ENCODE measurements at regions not wholly inside any gene's neighbourhood (a gene's known extent, or its start where the extent isn't known, plus 50 kb on each side); places are given as distances from the start of the nearest gene placed in this dataset.
"Not testable (repeated sequence)": the region's sequence is repeated elsewhere in the genome, so short reads cannot be mapped to it uniquely, and the experiment has no call there.

- no peak for DNase-seq
Observed at GRCh38 chr5:136738829-136739228, 373.5 kb upstream of the TRPC7 start.

- no peak for DNase-seq
Observed at GRCh38 chr5:136736021-136736420, 370.7 kb upstream of the TRPC7 start.

GRCh38 chr5:136735611-136736010 is 370.3 kb upstream of the TRPC7 start:
- DNase-seq, result not testable (repeated sequence)

- DNase-seq, result no peak
Observed at GRCh38 chr5:136734628-136735027, 369.3 kb upstream of the TRPC7 start.

- DNase-seq, result no peak
Observed at GRCh38 chr5:136732751-136733150, 367.4 kb upstream of the TRPC7 start.

- no peak for DNase-seq
Observed at GRCh38 chr5:136731241-136731900, 366.0 kb upstream of the TRPC7 start.

- no peak for DNase-seq
Observed at GRCh38 chr5:136730426-136730825, 365.1 kb upstream of the TRPC7 start.

GRCh38 chr5:136729901-136730355 is 364.6 kb upstream of the TRPC7 start:
- no peak for DNase-seq

GRCh38 chr5:136726506-136726905 is 361.2 kb upstream of the TRPC7 start:
- DNase-seq, result no peak

GRCh38 chr5:136724161-136724560 is 358.8 kb upstream of the TRPC7 start:
- no peak for DNase-seq

GRCh38 chr5:136722581-136722980 is 357.2 kb upstream of the TRPC7 start:
- no peak for DNase-seq

- DNase-seq, result no peak
Observed at GRCh38 chr5:136722086-136722485, 356.7 kb upstream of the TRPC7 start.

- no peak for DNase-seq
Observed at GRCh38 chr5:136720674-136721073, 355.3 kb upstream of the TRPC7 start.

GRCh38 chr5:136717917-136718316 is 352.6 kb upstream of the TRPC7 start:
- no peak for DNase-seq

- DNase-seq, result no peak
Observed at GRCh38 chr5:136714286-136714685, 348.9 kb upstream of the TRPC7 start.

GRCh38 chr5:136712628-136713027 is 347.3 kb upstream of the TRPC7 start:
- no peak for DNase-seq

- DNase-seq, result no peak
Observed at GRCh38 chr5:136710834-136711233, 345.5 kb upstream of the TRPC7 start.

- no peak for DNase-seq
Observed at GRCh38 chr5:136703706-136704105, 338.4 kb upstream of the TRPC7 start.

- DNase-seq, result no peak
Observed at GRCh38 chr5:136703036-136703435, 337.7 kb upstream of the TRPC7 start.

- DNase-seq, result no peak
Observed at GRCh38 chr5:136701191-136701590, 335.8 kb upstream of the TRPC7 start.

- DNase-seq, result no peak
Observed at GRCh38 chr5:136699651-136700050, 334.3 kb upstream of the TRPC7 start.

GRCh38 chr5:136698970-136699369 is 333.6 kb upstream of the TRPC7 start:
- no peak for DNase-seq

- no peak for DNase-seq
Observed at GRCh38 chr5:136694258-136694657, 328.9 kb upstream of the TRPC7 start.

GRCh38 chr5:136689552-136689951 is 324.2 kb upstream of the TRPC7 start:
- DNase-seq, result no peak

- no peak for DNase-seq
Observed at GRCh38 chr5:136686192-136686872, 321.0 kb upstream of the TRPC7 start.
